SK-N-MC (cell line): ENCODE measurements at regions not wholly inside any gene's neighbourhood (a gene's known extent, or its start where the extent isn't known, plus 50 kb on each side); places are given as distances from the start of the nearest gene placed in this dataset.
"Not testable (repeated sequence)": the region's sequence is repeated elsewhere in the genome, so short reads cannot be mapped to it uniquely, and the experiment has no call there.

Experiments used
- DNase-seq: peaks from one replicate; pipeline ENCODE4 v3.0.0-alpha.2; 2011; ENCODE audit warnings: low read depth, low spot score
- H3K27ac ChIP-seq: fragments of 200-600 bp; sonication (generic); 2 replicates; pipeline ENCODE4 v1.5.1; 2016; ENCODE audit warnings: mixed run types
- H3K36me3 ChIP-seq: fragments of 200-600 bp; sonication (generic); 2 replicates; pipeline ENCODE4 v1.6.1; 2017; ENCODE audit warnings: antibody characterized with exemption, low read length, mixed read lengths; ENCODE audit not compliant: insufficient read depth
- H3K4me3 ChIP-seq: fragments of 200-600 bp; sonication (generic); 2 replicates; pipeline ENCODE4 v1.5.1; 2016
- H3K9ac ChIP-seq: fragments of 200-600 bp; sonication (generic); 2 replicates; pipeline ENCODE4 v1.8.0; 2017; ENCODE audit warnings: mixed run types, mixed read lengths; ENCODE audit not compliant: insufficient read length
- H3K9me3 ChIP-seq: fragments of 200-600 bp; sonication (generic); 2 replicates; pipeline ENCODE4 v1.6.1; 2017; ENCODE audit warnings: low read depth, mild to moderate bottlenecking, antibody characterized with exemption, low read length, moderate library complexity, mixed read lengths
- EZH2 ChIP-seq: fragments of 200-600 bp; sonication (generic); IDR thresholded peaks from one replicate; pipeline ENCODE4 v1.6.1; 2017; ENCODE audit warnings: antibody characterized with exemption
- FOXP2 ChIP-seq: optimal IDR thresholded peaks from 2 replicates; pipeline ENCODE3; 2011; ENCODE audit warnings: mild to moderate bottlenecking, moderate library complexity; ENCODE audit not compliant: insufficient read depth; ENCODE audit errors: extremely low read length, control extremely low read depth
- POLR2AphosphoS5 ChIP-seq: IDR thresholded peaks from 2 replicates; pipeline ENCODE4 v1.6.1; 2012; ENCODE audit warnings: mild to moderate bottlenecking, low read depth, low read length, borderline replicate concordance

DNA sequence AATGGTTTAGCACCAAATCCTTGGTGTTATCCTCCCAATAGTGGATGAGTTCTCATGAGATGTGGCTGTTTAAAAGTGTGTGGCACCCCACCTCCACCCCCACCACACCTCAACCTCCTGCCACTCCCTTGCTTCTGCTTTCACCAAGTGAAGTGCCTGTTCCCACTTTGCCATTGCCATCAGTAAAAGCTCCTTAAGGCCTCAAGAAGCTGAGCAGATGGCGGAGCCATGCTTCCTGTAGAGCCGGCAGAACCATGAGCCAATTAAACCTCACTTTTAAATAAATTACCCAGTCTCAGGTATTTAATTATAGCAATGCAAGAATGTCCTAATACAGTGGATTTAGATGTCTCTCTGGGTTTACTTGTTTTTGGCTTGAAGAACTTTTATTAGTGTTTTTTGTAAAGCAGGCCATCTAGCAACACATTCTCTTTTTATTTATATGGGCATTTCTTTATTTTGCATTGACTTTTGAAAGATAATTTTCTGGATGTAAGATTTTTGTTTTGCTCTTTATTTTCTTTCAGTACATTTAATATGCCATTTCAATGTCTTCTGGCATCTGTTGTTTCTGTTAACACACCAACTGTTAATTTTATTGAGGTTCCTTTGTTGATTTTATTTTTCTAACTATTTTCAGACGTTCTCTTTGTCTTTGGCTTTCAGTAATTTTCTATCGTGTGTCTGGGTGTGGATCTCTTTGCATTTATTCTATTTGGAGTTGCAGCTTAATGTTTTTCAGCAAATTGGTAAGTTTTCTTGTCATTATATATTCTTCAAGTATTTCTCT, 724.5 kb upstream of the CNTN5 start:
- no peak for TF ChIP-seq POLR2AphosphoS5
- DNase-seq, result no peak
- H3K9me3 ChIP-seq, result no peaks in the 10 kb centered on the region

GRCh38 chr11:98300719-98301118, 720.0 kb upstream of the CNTN5 start:
- no peaks in the 10 kb centered on the region for H3K9me3 ChIP-seq
- TF ChIP-seq FOXP2 (no peak), EZH2 (no peak), POLR2AphosphoS5 (no peak)
- no peak overlapping the region for H3K27ac ChIP-seq
- DNase-seq, result no peak
- no peak overlapping the region for H3K4me3 ChIP-seq
- no peak overlapping the region for H3K9ac ChIP-seq
- no peaks in the 10 kb centered on the region for H3K36me3 ChIP-seq

More for the DNA sequence above, 724.5 kb upstream of the CNTN5 start:
- Histone ChIP-seq H3K9ac (no peak overlapping the region), H3K27ac (no peak overlapping the region), H3K36me3 (no peaks in the 10 kb centered on the region), H3K4me3 (no peak overlapping the region)

DNA sequence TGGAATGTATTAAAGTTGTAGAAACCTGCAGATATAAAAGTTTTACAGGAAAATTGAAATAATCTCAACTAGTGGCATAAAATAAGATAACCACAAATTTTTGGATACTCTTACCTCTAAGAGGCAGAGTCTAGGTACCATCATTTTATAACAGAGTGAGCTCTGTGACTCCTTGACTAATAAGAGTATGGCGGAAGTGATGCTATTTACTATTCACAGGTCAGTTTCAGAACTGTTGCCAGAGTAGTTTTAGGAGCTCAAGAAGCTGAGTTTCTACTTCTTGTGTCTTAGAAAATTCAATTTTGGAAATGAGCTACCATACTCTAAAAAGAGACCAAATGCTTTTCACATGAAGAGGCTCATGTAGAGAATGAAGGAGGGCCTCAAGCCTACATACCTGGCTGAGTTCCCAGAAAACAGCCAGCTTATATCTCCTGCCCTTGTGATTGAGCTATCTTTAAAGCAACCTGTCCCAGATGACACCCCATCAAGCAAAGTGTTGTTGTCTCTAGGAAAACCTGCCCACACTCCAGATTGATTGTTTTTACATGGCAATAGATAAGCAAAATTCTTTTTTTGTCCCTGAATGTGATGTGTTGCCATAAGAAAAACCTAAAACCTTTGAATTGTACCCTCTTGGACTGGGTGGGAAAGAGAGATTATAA, 712.8 kb upstream of the CNTN5 start:
- H3K4me3 ChIP-seq, result no peak overlapping the region
- H3K9me3 ChIP-seq, result no peaks in the 10 kb centered on the region
- H3K9ac ChIP-seq, result no peak overlapping the region
- H3K36me3 ChIP-seq, result no peaks in the 10 kb centered on the region
- no peak overlapping the region for H3K27ac ChIP-seq
- DNase-seq, result no peak
- no peak for TF ChIP-seq FOXP2
- TF ChIP-seq POLR2AphosphoS5, result no peak
- no peak for TF ChIP-seq EZH2

DNA sequence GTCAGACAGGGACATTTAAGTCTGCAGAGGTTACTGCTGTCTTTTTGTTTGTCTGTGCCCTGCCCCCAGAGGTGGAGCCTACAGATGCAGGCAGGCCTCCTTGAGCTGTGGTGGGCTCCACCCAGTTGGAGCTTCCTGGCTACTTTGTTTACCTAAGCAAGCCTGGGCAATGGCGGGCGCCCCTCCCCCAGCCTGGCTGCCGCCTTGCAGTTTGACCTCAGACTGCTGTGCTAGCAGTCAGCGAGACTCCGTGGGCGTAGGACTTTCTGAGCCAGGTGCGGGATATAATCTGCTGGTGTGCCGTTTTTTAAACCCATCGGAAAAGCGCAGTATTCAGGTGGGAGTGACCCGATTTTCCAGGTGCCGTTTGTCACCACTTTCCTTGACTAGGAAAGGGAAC, 690.4 kb upstream of the CNTN5 start:
- H3K4me3 ChIP-seq, H3K9ac ChIP-seq, H3K27ac ChIP-seq, DNase-seq, H3K9me3 ChIP-seq, H3K36me3 ChIP-seq: not testable (repeated sequence)

- no peaks in the 10 kb centered on the region for H3K9me3 ChIP-seq
- H3K36me3 ChIP-seq, result no peaks in the 10 kb centered on the region
- no peak overlapping the region for H3K9ac ChIP-seq
- no peak for DNase-seq
- no peak overlapping the region for H3K27ac ChIP-seq
- TF ChIP-seq EZH2 (no peak), FOXP2 (no peak), POLR2AphosphoS5 (no peak)
- no peak overlapping the region for H3K4me3 ChIP-seq
Observed at GRCh38 chr11:98358551-98358950, 662.2 kb upstream of the CNTN5 start.

DNA sequence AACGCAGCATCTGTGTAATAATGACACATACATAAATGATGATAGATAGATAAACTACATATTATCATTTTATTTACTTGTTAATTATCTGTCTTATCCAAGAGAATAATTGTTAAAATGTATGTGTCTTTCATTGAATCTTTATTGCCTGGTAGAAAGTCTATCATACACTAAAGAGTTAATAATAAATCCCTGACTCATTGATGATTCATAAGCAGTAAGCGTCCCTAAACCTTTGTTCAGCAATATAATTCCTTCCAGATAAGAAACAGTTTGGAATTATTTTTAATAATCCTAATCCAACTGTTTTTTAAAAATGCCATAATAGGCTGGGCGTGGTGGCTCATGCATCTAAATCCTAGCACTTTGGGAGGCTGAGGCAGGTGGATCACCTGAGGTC, 655.6 kb upstream of the CNTN5 start:
- Histone ChIP-seq H3K36me3 (no peaks in the 10 kb centered on the region), H3K9me3 (no peaks in the 10 kb centered on the region), H3K27ac (no peak overlapping the region), H3K4me3 (no peak overlapping the region), H3K9ac (no peak overlapping the region)
- DNase-seq, result no peak
- TF ChIP-seq EZH2, result no peak
- no peak for TF ChIP-seq POLR2AphosphoS5
- no peak for TF ChIP-seq FOXP2

- Histone ChIP-seq H3K36me3 (no peaks in the 10 kb centered on the region), H3K4me3 (no peak overlapping the region), H3K9me3 (no peaks in the 10 kb centered on the region), H3K27ac (no peak overlapping the region), H3K9ac (no peak overlapping the region)
- no peak for TF ChIP-seq POLR2AphosphoS5
- no peak for TF ChIP-seq EZH2
- no peak for TF ChIP-seq FOXP2
- no peak for DNase-seq
Observed at GRCh38 chr11:98365941-98366340, 654.8 kb upstream of the CNTN5 start.

DNA sequence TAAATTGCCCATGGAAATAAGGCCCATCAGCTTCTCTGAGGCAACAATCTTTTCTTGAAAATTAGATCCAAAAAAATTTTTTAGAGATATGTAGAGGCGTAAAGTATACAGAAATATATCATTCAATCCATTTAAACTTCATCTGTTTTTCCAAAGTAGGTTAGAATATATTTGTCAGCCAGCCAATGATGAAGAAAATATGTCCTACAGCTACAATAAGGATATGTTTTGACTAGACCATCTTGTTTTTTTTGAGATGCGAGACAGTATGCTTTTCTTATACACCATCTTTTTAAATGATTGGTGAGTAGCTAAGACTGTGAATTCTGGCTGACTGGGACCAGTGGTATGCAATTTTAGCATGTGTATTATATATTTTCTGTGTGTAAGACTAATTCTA, 630.4 kb upstream of the CNTN5 start:
- TF ChIP-seq EZH2, result no peak
- TF ChIP-seq FOXP2, result no peak
- no peak for TF ChIP-seq POLR2AphosphoS5
- H3K4me3 ChIP-seq, result no peak overlapping the region
- H3K9ac ChIP-seq, result no peak overlapping the region
- no peaks in the 10 kb centered on the region for H3K36me3 ChIP-seq
- H3K27ac ChIP-seq, result no peak overlapping the region
- DNase-seq, result no peak
- H3K9me3 ChIP-seq, result no peaks in the 10 kb centered on the region

GRCh38 chr11:98394500-98394899, 626.2 kb upstream of the CNTN5 start:
- H3K4me3 ChIP-seq, DNase-seq, H3K27ac ChIP-seq, H3K36me3 ChIP-seq, H3K9me3 ChIP-seq, H3K9ac ChIP-seq: not testable (repeated sequence)
